HepG2 (cell line): ENCODE measurements at regions not wholly inside any gene's neighbourhood (a gene's known extent, or its start where the extent isn't known, plus 50 kb on each side); places are given as distances from the start of the nearest gene placed in this dataset.

ENCODE experiments used
- ATAC-seq: fragments of 200-7000 bp; cut with Tn5 transposase; 3 replicates; pipeline ENCODE4 v1.9.1; 2020; ENCODE audit warnings: mild to moderate bottlenecking, moderate library complexity
- BruUV-seq: library from RNA; stranded (reverse); fragments of 400-500 nt; replicated peaks from 2 replicates; lab custom pipeline; 2021; lab: Mats Ljungman, UMichigan
- CTCF ChIA-PET: fragments of 300-600 bp; formaldehyde crosslinking; extraction: SDS; loops from one replicate; lab custom pipeline; 2021; ENCODE audit warnings: low total read pairs, inconsistent platforms, low intra/inter-chr PET ratio; lab: Yijun Ruan, JAX
- POLR2A ChIA-PET: fragments of 350-600 bp; sonication (Branson Sonifier 250); formaldehyde crosslinking; loops from one replicate; lab custom pipeline; 2020; ENCODE audit warnings: antibody characterized with exemption, inconsistent platforms; lab: Yijun Ruan, JAX
- DNase-seq: peaks from one replicate; pipeline ENCODE4 v3.0.0-alpha.2; 2015; ENCODE audit warnings: low spot score
- FAIRE-seq: peaks from 3 replicates; lab custom pipeline; 2011; peaks lifted over from hg19 to GRCh38; lab: Jason Lieb, UNC
- H2AFZ ChIP-seq: one replicate; pipeline ENCODE4 v1.6.1; 2011; ENCODE audit warnings: low read length, inconsistent platforms
- H3K27ac ChIP-seq: fragments of 300-600 bp; 3 replicates; pipeline ENCODE4 v1.8.0; 2011; ENCODE audit warnings: mixed run types, mild to moderate bottlenecking, mixed read lengths, low read length, inconsistent platforms; ENCODE audit not compliant: insufficient read depth; ENCODE audit errors: extremely low read length
- H3K27me3 ChIP-seq, 2 experiments: fragments of 200-600 bp in 1 of 2; 2 replicates in 1 of 2; 3 replicates in 1 of 2; pipeline versions ENCODE4 v1.6.0 to v1.8.0; 2011; ENCODE audit warnings: low read length in 2 of 2, mild to moderate bottlenecking in 2 of 2, moderate library complexity in 2 of 2, inconsistent platforms in 1 of 2; ENCODE audit not compliant: insufficient read depth in 2 of 2, control insufficient read depth in 1 of 2
- H3K36me3 ChIP-seq, 2 experiments: fragments of 200-600 bp in 1 of 2; replicated peaks in 1 of 2; 2 replicates in 1 of 2; 3 replicates in 1 of 2; pipeline versions ENCODE4 v1.5.1 to v1.8.0; 2011; ENCODE audit warnings: low read length in 2 of 2, inconsistent platforms in 1 of 2; ENCODE audit not compliant: insufficient read depth in 2 of 2, control insufficient read depth in 1 of 2
- H3K4me1 ChIP-seq: 2 replicates; pipeline ENCODE4 v1.5.1; 2012; ENCODE audit warnings: low read length, inconsistent platforms; ENCODE audit not compliant: insufficient read depth
- H3K4me2 ChIP-seq: 2 replicates; pipeline ENCODE4 v1.6.0; 2011; ENCODE audit warnings: low read depth, low read length, inconsistent platforms
- H3K4me3 ChIP-seq, 3 experiments: fragments of 200-600 bp in 1 of 3; sonication (generic), shearing (Covaris generic) in 1 of 3; replicated peaks in 1 of 3; 2 replicates each; pipeline ENCODE4 v1.5.1; 2011 to 2016; ENCODE audit warnings: low read length in 3 of 3, inconsistent platforms in 2 of 3, low read depth in 2 of 3, mild to moderate bottlenecking in 2 of 3, control low read depth in 1 of 3, mixed read lengths in 1 of 3; ENCODE audit not compliant: insufficient read depth in 1 of 3
- H3K79me2 ChIP-seq: one replicate; pipeline ENCODE4 v1.6.1; 2011; ENCODE audit warnings: low read length, inconsistent platforms; ENCODE audit not compliant: insufficient read depth
- H3K9ac ChIP-seq: 2 replicates; pipeline ENCODE4 v1.6.0; 2011; ENCODE audit warnings: mild to moderate bottlenecking, low read depth, low read length, inconsistent platforms; ENCODE audit not compliant: insufficient read depth
- H3K9me3 ChIP-seq: 2 replicates; pipeline ENCODE4 v1.5.1; 2012; ENCODE audit warnings: mild to moderate bottlenecking, low read length
- H4K20me1 ChIP-seq: 2 replicates; pipeline ENCODE4 v1.6.0; 2011; ENCODE audit warnings: inconsistent platforms, mild to moderate bottlenecking, low read length, moderate library complexity; ENCODE audit not compliant: insufficient read depth
- CREB1 ChIP-seq, 2 experiments: fragments of 450-650 bp in 1 of 2; IDR thresholded peaks; 2 replicates each; pipeline ENCODE4 v1.6.1; 2016 to 2017; ENCODE audit warnings: control low read depth in 1 of 2, mild to moderate bottlenecking in 1 of 2, missing compliant biosample characterization in 1 of 2, missing genetic modification characterization in 1 of 2
- ETV5 ChIP-seq: IDR thresholded peaks from 2 replicates; pipeline ENCODE4 v1.6.1; 2018; ENCODE audit warnings: missing biosample characterization, missing genetic modification reagents, inconsistent platforms, borderline replicate concordance
- SSRP1 ChIP-seq: IDR thresholded peaks from 2 replicates; pipeline ENCODE4 v1.6.1; 2016; ENCODE audit warnings: control low read depth
- STAG1 ChIP-seq: sonication (generic); formaldehyde crosslinking; IDR thresholded peaks from 2 replicates; pipeline ENCODE4 v1.4.0; 2020; ENCODE audit warnings: missing genetic modification reagents
- TRIM24 ChIP-seq: sonication (generic); formaldehyde crosslinking; IDR thresholded peaks from 2 replicates; pipeline ENCODE4 v1.8.0; 2022; ENCODE audit warnings: mild to moderate bottlenecking, missing genetic modification reagents
- whole genome bisulfite sequencing: methylation state at CpG from one replicate; pipeline ENCODE4 v1.1.6; 2017; ENCODE audit warnings: low lambda C conversion rate; 5-methylcytosine and 5-hydroxymethylcytosine counted together
- in situ Hi-C: cut with HindIII; loops from 2 replicates; pipeline ENCODE4 v1.10.0; 2017; ENCODE audit warnings: low pct_unique_long_range_greater_than_20kb; ENCODE audit not compliant: extremely low pct_ligation_motif_present
- intact Hi-C: fragments of 100-400 bp; cut with micrococcal nuclease; formaldehyde crosslinking; loops from one replicate; pipeline ENCODE4 v1.10.0; 2022; ENCODE audit not compliant: unreplicated experiment
- TF ChIP-seq, protein P1 (sequence below): sonication (generic); formaldehyde crosslinking; IDR thresholded peaks from 2 replicates; pipeline ENCODE4 v1.4.0; 2020; ENCODE audit warnings: mild to moderate bottlenecking, missing genetic modification reagents
- TF ChIP-seq, protein P2 (sequence below): sonication (generic); formaldehyde crosslinking; IDR thresholded peaks from 2 replicates; pipeline ENCODE4 v1.9.0; 2022; ENCODE audit warnings: low read depth, missing genetic modification reagents
- TF ChIP-seq, protein P3 (sequence below): sonication (generic); formaldehyde crosslinking; IDR thresholded peaks from 2 replicates; pipeline ENCODE4 v1.4.0; 2020; ENCODE audit warnings: missing genetic modification reagents

DNA sequence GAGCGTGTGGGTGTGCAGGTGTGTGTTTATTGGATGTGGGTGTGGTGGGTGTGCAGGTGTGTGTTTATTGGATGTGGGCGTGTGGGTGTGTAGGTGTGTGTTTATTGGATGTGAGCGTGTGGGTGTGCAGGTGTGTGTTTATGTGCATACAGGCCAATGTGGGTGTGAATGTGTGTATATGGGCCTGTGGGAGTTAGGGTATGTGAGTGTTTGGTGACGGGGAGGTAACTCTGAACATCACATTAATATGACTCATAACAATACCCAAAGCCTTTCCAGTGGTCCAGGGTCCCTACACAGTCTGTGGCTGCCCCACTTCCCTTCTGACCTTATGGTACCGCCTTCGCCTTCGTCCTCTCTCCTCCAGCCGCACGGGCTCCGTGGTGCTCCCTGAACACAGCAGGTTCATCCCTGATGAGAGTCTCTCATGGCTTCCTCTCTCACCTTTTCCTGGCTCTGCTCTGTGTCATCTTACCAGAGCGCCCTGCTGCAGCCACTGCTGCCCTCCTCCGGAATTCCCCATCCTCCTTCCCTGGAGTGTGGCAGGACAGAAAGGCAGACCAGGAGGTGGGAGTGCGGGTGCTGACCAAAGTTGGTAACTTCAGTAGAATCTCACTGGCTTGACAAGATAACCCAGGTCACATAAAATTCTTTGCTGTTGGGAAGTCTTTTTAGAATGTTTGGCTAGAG, 80.0 kb downstream of the SLC2A10 start:
- no peak overlapping the region for H3K9ac ChIP-seq
- ATAC-seq (peak; percentile 58), DNase-seq (no peak), FAIRE-seq (no peak)
- H3K9me3 ChIP-seq, result no peaks in the 10 kb centered on the region
- H3K4me3 ChIP-seq, result no peak overlapping the region
- no TSS peak for BruUV-seq
- H4K20me1 ChIP-seq, result no peaks in the 10 kb centered on the region
- no peaks in the 10 kb centered on the region for H3K36me3 ChIP-seq
- ChIA-PET CTCF (no interaction called here), POLR2A (no interaction called here)
- H3K79me2 ChIP-seq, result no peaks in the 10 kb centered on the region
- H3K4me1 ChIP-seq, result peaks cover 7% of the 10 kb centered on the region; the same call in 1 of the 2 replicates
- no peak overlapping the region for H3K4me2 ChIP-seq
- WGBS, result 37% methylated on average over 13 of the region's 13 CpGs
- H2AFZ ChIP-seq, result no peak overlapping the region
- intact Hi-C loops (no loop called here), in situ Hi-C loops (no loop called here)
- H3K27ac ChIP-seq, result no peak overlapping the region
- H3K27me3 ChIP-seq, result peaks cover 6 to 69% of the 10 kb centered on the region in 2 experiments; a peak in 4 of 5 replicates
- TF ChIP-seq, protein P1, sequence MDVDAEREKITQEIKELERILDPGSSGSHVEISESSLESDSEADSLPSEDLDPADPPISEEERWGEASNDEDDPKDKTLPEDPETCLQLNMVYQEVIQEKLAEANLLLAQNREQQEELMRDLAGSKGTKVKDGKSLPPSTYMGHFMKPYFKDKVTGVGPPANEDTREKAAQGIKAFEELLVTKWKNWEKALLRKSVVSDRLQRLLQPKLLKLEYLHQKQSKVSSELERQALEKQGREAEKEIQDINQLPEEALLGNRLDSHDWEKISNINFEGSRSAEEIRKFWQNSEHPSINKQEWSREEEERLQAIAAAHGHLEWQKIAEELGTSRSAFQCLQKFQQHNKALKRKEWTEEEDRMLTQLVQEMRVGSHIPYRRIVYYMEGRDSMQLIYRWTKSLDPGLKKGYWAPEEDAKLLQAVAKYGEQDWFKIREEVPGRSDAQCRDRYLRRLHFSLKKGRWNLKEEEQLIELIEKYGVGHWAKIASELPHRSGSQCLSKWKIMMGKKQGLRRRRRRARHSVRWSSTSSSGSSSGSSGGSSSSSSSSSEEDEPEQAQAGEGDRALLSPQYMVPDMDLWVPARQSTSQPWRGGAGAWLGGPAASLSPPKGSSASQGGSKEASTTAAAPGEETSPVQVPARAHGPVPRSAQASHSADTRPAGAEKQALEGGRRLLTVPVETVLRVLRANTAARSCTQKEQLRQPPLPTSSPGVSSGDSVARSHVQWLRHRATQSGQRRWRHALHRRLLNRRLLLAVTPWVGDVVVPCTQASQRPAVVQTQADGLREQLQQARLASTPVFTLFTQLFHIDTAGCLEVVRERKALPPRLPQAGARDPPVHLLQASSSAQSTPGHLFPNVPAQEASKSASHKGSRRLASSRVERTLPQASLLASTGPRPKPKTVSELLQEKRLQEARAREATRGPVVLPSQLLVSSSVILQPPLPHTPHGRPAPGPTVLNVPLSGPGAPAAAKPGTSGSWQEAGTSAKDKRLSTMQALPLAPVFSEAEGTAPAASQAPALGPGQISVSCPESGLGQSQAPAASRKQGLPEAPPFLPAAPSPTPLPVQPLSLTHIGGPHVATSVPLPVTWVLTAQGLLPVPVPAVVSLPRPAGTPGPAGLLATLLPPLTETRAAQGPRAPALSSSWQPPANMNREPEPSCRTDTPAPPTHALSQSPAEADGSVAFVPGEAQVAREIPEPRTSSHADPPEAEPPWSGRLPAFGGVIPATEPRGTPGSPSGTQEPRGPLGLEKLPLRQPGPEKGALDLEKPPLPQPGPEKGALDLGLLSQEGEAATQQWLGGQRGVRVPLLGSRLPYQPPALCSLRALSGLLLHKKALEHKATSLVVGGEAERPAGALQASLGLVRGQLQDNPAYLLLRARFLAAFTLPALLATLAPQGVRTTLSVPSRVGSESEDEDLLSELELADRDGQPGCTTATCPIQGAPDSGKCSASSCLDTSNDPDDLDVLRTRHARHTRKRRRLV (CRISPR knock-in tag), result no peak
- TF ChIP-seq ETV5 (no peak), TRIM24 (no peak), STAG1 (CRISPR knock-in tag) (peak; percentile 42; the same call in 1 of the 2 replicates), SSRP1 (no peak), CREB1 (IDR thresholded peaks at IDR 0.05) (0 out of 2 replicates have a peak, but pooled peaks have one; percentile 20), CREB1 (CRISPR knock-in tag; IDR thresholded peaks at IDR 0.05) (no peak)
- TF ChIP-seq, protein P2, sequence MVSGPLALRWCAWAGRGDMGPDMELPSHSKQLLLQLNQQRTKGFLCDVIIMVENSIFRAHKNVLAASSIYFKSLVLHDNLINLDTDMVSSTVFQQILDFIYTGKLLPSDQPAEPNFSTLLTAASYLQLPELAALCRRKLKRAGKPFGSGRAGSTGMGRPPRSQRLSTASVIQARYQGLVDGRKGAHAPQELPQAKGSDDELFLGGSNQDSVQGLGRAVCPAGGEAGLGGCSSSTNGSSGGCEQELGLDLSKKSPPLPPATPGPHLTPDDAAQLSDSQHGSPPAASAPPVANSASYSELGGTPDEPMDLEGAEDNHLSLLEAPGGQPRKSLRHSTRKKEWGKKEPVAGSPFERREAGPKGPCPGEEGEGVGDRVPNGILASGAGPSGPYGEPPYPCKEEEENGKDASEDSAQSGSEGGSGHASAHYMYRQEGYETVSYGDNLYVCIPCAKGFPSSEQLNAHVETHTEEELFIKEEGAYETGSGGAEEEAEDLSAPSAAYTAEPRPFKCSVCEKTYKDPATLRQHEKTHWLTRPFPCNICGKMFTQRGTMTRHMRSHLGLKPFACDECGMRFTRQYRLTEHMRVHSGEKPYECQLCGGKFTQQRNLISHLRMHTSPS, result no peak
- TF ChIP-seq, protein P3, sequence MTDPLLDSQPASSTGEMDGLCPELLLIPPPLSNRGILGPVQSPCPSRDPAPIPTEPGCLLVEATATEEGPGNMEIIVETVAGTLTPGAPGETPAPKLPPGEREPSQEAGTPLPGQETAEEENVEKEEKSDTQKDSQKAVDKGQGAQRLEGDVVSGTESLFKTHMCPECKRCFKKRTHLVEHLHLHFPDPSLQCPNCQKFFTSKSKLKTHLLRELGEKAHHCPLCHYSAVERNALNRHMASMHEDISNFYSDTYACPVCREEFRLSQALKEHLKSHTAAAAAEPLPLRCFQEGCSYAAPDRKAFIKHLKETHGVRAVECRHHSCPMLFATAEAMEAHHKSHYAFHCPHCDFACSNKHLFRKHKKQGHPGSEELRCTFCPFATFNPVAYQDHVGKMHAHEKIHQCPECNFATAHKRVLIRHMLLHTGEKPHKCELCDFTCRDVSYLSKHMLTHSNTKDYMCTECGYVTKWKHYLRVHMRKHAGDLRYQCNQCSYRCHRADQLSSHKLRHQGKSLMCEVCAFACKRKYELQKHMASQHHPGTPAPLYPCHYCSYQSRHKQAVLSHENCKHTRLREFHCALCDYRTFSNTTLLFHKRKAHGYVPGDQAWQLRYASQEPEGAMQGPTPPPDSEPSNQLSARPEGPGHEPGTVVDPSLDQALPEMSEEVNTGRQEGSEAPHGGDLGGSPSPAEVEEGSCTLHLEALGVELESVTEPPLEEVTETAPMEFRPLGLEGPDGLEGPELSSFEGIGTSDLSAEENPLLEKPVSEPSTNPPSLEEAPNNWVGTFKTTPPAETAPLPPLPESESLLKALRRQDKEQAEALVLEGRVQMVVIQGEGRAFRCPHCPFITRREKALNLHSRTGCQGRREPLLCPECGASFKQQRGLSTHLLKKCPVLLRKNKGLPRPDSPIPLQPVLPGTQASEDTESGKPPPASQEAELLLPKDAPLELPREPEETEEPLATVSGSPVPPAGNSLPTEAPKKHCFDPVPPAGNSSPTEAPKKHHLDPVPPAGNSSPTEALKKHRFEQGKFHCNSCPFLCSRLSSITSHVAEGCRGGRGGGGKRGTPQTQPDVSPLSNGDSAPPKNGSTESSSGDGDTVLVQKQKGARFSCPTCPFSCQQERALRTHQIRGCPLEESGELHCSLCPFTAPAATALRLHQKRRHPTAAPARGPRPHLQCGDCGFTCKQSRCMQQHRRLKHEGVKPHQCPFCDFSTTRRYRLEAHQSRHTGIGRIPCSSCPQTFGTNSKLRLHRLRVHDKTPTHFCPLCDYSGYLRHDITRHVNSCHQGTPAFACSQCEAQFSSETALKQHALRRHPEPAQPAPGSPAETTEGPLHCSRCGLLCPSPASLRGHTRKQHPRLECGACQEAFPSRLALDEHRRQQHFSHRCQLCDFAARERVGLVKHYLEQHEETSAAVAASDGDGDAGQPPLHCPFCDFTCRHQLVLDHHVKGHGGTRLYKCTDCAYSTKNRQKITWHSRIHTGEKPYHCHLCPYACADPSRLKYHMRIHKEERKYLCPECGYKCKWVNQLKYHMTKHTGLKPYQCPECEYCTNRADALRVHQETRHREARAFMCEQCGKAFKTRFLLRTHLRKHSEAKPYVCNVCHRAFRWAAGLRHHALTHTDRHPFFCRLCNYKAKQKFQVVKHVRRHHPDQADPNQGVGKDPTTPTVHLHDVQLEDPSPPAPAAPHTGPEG, result no peak
